ENCODE measurements at regions not wholly inside any gene's neighbourhood (a gene's known extent, or its start where the extent isn't known, plus 50 kb on each side); places are given as distances from the start of the nearest gene placed in this dataset.
"Not testable (repeated sequence)": the region's sequence is repeated elsewhere in the genome, so short reads cannot be mapped to it uniquely, and the experiment has no call there.

DNA sequence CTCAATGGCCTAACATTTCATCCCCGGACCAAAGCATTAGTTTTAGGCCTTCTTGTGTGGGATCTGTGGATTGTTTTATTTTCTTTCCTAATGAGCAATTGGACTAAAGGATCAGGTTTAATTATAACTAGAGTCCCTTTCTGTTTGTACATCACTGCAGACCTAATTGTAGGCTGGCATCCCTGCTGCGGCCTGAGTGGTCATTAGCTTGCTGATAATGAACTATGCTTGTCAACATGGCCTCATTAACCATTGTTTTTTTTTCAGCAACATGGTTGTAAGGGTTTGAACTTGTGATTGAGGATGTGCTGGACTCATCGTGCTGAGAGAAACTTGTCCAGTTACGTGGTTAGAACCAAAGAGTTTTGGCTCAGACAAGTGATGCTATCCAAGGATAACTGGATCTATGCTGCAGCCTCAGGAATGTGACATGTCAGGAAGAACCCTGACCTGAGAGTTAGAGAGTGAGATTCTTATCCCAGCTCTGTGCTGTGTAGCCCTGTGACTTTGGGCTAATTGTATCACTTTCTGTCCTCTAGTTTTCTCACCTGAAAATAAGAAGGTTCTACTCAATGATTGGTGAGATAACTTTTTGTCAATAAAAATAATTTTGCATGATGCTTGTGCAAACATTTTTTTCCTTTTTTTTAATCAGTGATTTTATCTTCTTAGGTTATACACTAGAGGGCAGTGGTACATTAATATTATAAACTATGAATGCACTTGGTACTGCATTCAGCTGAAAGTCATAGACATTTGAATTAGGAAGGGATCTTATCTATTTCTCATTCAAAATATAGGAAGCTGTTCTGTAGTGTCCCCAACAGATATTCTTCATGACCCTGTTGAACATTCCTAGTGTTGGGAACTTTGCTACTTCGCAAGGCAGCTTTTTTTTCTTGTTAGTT lies 140.9 kb downstream of the RNF144B start:
- peak; percentile 16 for DNase-seq (ENCODE audit: low read depth)

- no peak for DNase-seq (ENCODE audit: low read depth)
Observed at GRCh38 chr6:18530201-18530600, 143.1 kb downstream of the RNF144B start.

DNA sequence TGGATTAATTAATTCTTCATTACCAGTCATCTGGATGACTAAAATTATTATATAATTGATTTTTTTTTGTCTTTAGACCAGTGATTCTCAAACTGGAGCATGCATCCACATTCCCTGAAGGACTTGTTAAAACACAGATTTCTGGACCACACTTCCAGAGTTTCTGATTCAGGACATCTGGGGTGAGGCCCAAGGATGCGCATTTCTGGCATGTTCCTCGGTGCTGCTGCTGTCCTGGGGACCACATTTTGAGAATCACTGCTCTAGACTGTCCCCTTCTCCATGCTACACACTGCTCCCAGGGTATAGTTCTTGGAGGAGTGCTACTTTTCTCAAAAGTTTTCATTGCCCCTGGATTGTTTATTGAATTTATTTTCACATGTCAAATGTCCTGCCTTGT lies 145.0 kb downstream of the RNF144B start:
- DNase-seq (ENCODE audit: low read depth), result no peak

GRCh38 chr6:18533793-18534192 lies 146.6 kb downstream of the RNF144B start:
- no peak for DNase-seq (ENCODE audit: low read depth)

DNA sequence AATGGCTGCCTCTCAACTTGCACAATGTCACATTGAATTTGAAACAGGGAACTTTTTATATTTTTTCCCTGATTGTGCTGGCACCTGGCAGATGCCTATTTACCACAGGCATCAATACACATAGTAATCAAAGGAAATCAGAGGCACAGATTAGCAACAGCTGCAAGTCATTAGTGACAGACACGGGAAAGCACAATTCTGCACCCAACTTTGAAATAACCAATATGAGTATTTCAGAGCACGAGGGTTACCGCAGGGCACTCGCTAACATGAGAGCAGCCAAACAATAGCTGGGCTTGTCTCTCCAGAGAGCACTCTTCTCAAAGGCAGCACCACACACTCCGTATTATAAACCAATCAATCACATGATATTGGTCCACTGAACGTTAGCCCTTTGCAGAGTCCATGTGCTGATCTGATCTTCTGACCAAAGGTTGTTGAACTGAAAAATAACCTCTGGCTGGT lies 149.5 kb downstream of the RNF144B start:
- DNase-seq (ENCODE audit: low read depth), result no peak

GRCh38 chr6:18538315-18538714 lies 151.2 kb downstream of the RNF144B start:
- DNase-seq (ENCODE audit: low read depth), result no peak

DNA sequence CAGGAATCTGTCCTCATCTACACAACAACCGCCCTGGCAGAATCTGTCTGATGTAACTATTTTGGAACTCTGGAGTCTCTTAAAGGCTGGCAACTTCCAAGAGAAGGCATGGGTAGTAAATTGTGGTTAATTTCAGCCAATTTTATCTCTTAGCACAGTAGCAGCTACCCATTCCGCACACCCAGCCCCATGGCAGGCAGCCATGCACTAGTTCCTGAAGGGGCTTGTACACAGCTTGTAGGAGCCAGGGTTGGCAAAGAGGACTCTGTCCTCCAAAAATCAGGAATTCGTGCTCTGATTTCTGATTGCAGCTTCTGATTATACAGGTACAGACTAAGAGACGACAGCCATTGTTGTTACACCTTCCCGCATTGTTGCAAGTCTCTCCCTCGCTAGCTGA lies 155.9 kb downstream of the RNF144B start:
- DNase-seq (ENCODE audit: low read depth), result no peak

DNA sequence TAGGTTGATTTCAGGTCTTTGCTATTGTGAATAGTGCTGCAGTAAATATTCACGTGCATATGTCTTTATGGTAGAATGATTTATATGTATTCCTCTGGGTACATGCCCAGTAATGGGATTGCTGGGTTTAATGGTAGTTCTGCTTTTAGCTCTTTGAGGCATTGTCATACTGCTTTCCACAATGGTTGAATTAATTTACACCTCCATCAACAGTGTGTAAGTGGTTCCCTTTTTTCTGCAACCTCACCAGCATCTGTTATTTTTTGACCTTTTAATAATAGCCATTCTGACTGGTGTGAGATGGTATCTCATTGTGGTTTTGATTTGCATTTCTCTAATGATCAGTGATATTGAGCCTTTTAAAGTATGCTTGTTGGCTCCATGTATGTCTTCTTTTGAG lies 158.0 kb downstream of the RNF144B start:
- DNase-seq (ENCODE audit: low read depth), result not testable (repeated sequence)

GRCh38 chr6:18545726-18546125 lies 158.6 kb downstream of the RNF144B start:
- DNase-seq (ENCODE audit: low read depth), result no peak

DNA sequence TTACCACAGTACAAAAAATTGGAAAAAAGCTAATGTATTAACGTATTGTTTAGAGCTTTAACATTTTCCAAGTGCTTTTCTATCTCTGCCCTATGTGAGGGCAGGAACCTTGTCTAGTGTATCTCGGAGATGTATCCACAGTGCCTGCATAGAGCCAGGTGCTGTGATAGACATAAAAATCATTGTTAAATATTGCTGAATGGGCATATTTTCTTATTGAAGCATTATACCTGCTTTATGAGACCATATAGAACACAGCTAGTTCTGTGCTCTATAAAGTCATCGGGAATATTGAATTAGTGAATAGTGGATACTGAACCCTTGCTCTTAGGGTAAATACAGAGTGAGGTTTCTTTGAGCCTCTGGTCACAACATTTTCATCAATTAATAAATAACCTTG lies 163.0 kb downstream of the RNF144B start:
- DNase-seq (ENCODE audit: low read depth), result no peak

- DNase-seq (ENCODE audit: low read depth), result peak; percentile 62
Observed at GRCh38 chr6:18551228-18551627, 164.1 kb downstream of the RNF144B start.

DNA sequence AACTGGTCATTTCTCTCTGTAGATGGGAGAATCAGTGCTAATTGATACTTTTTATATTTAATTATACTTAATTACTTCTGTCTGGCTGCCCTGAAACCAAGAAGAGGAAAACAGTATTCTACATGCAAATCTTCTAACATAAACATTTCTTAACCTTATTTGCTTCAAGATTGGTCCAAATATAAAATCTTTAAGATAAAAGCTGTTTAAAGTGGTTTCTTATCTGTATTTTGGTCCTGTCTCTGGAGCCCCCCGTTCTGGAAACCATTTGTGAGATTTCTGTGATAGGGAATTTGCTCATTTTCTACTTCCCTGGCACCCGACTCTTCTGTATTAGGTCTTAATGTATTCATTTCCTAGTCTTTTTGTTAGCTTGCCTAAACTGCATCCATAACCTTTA lies 168.6 kb downstream of the RNF144B start:
- DNase-seq (ENCODE audit: low read depth), result no peak

DNA sequence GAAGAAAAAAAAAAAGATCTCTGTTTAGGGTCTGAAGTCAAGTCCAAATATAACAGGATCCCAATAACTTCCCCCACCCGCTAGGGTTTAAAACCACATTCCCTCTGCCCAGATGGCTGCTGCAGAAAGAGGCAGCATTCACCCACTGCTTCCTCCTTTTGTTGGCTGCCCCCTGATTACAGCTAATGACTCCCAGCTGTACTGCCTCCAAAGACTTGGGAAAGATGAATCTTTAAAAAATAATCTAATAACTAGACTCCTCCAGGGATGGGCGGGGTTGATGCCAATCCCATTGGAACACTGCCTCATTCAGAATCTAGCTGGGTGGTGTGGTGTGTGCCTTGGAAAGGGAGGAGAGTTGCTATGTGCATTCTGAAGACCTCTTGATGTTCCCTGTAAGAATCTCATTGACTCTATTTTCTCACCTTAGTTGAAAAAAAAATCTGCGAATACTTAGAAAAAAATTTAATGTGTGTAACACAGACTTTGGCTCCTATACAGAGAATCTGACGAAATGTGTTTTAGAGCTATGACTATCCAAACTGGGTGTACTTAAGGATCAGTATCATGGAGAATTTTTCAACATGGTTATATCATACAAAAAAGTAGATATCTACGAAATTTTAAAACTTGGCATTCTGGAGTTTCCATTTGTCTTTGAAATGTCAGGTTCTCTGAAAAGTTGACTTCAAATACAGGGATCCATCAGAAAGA lies 174.0 kb downstream of the RNF144B start:
- no peak for DNase-seq (ENCODE audit: low read depth)

GRCh38 chr6:18562726-18563125 lies 175.6 kb downstream of the RNF144B start:
- DNase-seq (ENCODE audit: low read depth), result no peak

GRCh38 chr6:18564775-18565174 lies 177.6 kb downstream of the RNF144B start:
- no peak for DNase-seq (ENCODE audit: low read depth)

- DNase-seq (ENCODE audit: low read depth), result no peak
Observed at GRCh38 chr6:18565231-18565630, 178.1 kb downstream of the RNF144B start.

DNA sequence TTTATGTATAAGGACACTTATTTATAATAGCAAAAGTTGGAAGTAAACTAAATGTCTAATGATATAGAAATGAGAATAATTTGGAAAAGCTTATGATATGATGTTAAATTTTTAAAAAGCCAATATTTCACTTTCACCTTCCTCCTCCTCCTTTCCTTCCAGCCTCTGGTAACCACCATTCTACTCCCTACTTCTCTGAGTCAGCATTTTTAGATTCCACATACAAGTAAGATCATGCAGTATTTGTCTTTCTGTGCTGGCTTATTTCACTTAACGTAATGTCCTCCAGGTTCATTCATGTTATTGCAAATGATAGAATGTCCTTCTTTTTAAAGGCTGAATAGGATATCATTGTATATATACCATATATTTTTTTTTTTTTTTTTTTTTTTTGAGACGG lies 180.2 kb downstream of the RNF144B start:
- no peak for DNase-seq (ENCODE audit: low read depth)

- DNase-seq (ENCODE audit: low read depth), result no peak
Observed at GRCh38 chr6:18577491-18577890, 190.3 kb downstream of the RNF144B start.

- DNase-seq (ENCODE audit: low read depth), result no peak
Observed at GRCh38 chr6:18579166-18579565, 192.0 kb downstream of the RNF144B start.

DNA sequence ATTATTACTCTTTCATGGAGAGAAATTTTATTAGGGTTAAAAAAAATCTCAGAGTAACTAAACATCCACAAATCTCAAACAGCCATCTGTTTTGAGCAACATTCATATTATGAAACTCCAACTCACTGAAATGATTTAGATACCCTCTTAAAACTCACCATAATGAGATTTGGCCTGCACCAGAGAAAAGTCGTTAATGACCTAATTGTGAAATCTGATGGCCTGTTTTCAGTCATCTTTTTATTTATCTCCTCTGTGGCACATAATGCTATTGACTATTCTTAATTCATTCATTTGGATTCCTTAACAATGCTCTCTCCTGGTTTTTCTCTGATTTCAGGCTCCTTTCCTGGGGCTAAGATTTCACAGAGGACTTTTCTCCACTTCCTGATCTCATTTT lies 192.7 kb downstream of the RNF144B start:
- DNase-seq (ENCODE audit: low read depth), result no peak

DNA sequence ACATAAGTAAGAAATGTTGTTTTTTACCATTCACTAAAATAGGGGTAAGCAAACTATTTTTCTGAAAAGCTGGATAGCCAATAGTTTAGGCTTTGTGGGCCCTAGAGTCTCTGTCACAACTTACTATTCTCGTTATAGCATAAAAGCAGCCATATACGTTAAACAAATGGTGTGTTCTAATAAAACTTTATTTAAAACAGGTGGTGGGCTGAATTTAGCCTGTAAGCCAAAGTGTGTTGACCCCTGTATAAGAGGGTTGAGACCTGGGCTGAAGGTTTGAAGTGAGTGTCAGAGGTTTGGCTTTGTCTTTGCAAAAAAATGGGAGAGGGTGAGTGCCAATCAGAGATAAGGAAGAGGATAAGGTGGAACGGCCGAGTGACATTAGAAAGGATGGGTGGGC lies 197.2 kb downstream of the RNF144B start:
- DNase-seq (ENCODE audit: low read depth), result no peak

DNA sequence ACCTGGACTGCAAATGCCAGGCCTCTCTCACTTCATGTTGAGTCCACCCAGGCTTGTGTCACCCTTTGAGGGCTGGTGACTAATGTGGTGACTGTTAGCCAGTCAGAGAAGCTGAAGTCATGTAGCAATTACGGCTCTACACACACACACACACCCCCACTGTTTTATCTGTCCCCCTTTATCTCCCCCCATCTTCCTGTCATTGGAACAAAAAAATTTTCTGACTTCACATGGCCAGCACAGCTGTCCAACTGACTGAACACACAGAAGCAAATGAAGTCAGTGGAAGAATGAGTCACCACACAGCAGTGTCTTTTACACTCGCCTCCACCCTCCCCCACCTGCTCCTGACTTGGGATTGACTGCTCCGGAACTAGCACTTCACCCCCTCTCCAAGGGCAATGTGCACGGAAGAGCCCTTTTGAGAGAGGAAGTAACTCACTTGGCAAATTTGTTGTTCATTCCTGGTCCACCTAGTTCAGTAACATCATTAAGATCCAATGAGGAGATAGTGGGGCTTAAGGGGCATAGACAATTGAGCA lies 198.0 kb downstream of the RNF144B start:
- DNase-seq (ENCODE audit: low read depth), result peak; percentile 65

- no peak for DNase-seq (ENCODE audit: low read depth)
Observed at GRCh38 chr6:18586133-18586532, 199.0 kb downstream of the RNF144B start.

Data from EH (cell line).